HG03196 (cell line): ENCODE measurements at regions not wholly inside any gene's neighbourhood (a gene's known extent, or its start where the extent isn't known, plus 50 kb on each side); places are given as distances from the start of the nearest gene placed in this dataset.

Experiments
- ATAC-seq: cut with Tn5 transposase; IDR thresholded peaks from one replicate; pipeline ENCODE4 v1.9.1; 2021; ENCODE audit not compliant: unreplicated experiment

DNA sequence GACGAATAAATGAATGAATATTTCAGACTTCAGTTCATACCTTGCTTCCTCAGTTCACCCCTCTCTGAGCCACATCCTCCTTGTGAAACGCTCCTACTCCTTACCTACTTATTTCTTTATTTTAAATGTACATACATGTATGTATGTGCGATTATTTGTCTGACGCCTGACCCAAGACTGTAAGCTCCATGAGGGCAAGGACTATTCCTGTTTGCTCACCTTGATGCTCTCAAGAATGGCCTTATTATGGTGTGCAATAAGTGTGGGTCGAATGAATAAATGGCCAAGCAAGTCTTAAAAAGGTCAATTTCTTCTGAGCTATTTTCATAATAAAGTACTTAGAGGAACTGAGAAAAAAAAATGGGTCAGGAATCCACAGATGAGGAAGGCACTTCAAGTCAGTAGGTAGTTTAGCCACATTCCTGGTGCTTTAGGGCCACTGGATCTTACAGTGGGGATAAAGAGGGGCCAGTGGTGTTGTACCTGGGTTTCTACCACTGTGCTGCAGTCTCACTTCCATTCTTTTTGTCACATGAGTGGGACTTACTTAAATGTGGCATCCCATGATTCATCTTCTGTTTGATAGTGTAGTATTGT lies 74.7 kb downstream of the SDC1 start:
- ATAC-seq: no peak

DNA sequence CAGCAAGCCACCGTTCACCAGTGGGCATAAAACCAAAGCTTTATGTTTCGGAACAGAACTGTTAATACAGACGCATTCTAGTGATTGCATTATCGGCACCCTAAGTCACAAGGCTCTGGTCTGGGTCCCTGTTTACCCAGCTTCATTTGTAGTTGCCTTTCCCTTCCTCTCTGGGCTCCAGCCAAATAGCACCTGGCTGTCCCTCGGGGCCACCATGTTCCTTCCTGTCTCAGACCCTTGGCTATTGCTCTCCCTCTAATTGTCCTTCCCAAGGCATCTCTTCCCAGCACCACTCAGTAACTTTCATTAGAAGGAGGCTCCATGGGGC lies 75.3 kb downstream of the SDC1 start:
- ATAC-seq: no peak

DNA sequence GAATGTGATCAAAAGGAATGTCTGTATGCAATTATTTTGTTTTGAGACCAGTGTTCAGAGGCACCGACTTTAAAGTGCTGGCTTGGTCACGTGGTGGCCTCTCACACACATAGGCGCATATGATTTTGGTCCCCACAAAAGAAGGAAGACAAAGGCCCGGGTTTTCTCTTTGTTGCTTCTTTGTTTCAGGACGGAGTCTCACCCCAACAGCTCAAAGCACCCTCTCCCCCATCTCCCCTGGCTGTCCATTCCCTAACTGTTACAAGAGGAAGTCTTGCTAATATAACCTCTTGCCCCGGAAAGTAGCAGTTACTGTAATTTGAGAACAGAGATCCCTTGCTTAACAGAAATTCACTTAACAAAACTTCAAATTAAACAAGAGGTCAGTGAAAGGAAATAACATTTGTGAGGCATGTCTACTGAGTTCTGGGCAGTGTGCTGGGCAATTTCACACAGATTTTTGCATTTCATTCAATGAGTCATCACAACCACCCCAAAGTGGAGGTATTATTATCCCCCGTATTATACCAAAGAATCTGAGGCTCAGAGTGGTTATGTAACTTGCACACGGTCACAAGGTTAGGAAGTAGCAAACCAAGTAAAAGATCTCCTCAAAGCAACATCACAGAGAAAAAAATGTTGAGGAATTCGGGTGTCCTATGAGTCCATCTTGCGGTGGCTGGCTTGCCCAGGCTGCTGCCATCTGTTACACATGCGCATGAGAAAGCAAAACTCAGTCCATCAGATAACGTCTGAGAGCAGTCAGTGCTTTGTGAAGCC lies 75.8 kb downstream of the SDC1 start:
- no peak for ATAC-seq

DNA sequence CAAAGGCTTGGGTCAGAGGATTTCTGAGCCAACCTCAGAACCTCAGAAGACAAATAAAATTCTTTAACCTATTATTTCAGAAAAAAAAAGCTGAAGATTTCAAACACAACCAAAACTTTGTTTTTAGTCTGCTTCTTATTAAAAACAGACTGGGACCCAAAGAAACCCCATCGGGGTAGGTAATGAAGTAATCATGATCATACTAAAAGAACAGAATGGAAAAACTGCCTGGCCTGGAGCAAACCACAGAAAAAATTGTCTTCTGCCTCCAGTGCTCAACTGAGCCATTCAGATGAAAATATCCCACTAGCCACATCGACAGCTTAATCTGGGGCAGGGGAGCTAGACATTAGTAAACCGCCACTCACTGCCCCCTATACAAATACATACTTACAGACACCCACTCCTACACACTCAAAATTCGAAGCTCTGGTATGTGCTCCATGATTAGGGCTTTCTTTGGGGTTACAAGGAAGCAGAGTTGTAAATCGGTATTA lies 76.5 kb downstream of the SDC1 start:
- no peak for ATAC-seq

DNA sequence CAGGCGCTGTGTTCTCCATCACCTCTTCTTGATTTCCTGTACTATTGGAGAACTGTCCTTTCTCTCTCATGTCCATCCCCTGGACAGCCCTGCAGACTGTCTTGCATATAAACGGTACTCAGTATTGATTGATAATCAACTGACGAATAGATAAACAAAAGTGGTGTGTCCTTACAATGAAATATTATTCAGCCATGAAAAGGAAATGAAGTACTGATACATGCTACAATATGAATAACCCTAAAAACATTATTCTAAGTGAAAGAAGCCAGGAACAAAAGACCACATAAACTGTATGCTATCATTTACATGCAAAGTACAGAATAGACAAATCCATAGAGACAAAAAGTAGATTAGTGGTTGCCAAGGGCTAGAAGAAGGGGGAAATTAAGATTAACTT lies 77.6 kb downstream of the SDC1 start:
- ATAC-seq: no peak

DNA sequence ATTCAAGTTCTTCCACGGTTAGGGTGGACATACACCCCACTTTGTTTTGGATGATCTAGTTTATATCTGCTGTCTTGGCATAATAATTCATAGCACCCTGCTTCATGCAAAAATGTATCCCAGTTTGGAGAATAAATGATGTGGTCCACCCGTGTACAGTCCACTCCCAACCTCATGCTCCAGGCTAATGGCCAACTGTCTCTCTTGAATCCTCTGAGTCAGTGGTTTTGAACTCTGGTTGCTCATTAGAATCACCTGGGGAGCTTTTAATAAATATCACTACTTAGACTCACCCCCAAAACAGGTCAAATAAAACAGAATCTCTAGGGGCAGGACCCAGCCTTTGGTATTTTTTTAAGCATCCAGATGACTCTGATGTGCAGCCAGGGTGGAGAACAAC lies 78.5 kb downstream of the SDC1 start:
- no peak for ATAC-seq

DNA sequence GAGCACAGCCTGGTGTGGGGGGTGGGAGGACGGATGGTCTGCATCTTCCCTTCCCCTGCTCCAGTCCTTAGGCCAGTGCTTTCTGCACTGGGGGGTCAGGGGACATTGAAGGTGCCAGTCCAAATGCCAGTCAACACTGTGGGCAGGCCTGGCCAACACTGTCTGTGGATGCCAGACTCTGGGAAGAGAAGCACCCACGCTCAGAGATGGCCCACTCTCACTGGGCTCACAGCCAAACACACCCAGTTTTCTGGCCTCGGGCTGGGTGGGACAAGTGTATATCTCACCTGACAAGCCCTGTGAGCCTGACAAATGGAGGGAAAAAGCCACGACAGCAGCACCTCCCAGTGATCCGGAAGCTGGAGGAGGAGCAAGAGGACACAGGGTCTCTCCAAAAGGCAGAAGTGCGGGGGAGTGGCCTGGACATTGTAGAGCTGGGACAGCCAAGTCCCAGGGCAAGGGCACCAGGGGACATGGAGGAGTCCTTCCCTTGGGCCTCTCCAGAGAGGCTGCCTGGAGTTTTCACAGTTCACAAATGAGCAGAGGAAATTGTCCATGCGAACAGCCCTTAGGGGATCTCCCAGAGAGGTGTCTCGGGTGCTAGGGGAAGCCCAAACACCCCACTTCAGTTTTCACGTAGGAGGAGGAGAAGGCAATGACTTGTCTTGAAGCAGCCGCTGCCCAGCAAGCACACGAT lies 79.3 kb downstream of the SDC1 start:
- ATAC-seq: peak; percentile 73

DNA sequence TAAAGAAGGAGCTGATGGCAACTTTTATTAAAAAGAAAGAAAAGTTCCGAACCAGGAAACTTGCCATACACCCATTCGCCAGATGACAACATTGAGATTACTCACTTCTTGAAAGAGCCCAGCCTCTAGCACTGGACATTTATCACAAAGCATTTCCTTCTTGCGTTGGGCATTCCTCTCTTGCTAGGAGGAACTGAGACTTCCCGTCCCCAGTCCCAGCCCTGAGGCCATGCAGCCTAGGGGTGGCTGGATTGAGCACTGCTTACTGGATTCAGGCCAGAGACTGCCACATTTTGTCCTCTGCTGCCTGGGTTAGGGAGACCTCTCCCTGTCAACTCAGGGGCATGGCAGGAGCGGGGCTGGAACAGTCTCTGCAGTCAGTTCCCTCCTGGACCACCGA lies 80.1 kb downstream of the SDC1 start:
- ATAC-seq: no peak

DNA sequence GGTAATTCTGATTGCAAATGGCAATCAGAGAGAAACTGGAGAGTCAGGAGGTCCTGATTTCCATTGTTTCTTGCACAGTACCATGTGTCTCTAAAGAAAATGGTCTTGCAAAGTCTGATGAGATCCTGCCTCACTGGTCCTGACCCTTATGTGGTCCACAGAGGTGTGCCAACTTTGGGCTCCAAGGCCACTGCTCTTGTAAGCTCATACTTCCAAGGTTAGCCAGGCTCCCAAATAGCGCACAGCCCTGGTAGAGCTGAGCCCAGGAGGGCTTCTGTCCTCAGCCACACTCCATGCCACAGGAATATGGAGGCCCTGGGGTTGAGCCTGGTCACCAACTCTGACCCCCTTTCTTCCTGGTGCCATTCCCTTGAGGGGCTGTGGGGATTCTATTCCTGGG lies 80.7 kb downstream of the SDC1 start:
- ATAC-seq: no peak

DNA sequence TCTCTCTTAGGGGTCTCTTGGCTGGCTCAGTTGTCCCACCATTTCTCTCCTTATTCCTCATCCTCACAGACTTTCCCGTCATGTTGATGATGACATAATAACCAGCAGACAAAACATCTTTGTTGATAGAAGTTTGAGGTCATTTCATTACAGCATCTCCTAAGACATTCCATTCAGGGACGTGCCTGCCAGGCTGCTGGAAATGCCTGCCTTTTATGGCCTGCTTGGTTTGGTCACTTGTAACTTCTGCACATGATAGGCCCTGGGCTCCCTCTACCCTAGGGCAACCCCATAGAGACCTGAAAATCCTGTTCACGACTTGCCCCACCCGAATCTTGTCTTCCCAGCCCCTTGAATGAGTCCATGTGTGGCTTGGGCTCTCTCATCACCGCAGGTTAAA lies 81.7 kb downstream of the SDC1 start:
- ATAC-seq: no peak

DNA sequence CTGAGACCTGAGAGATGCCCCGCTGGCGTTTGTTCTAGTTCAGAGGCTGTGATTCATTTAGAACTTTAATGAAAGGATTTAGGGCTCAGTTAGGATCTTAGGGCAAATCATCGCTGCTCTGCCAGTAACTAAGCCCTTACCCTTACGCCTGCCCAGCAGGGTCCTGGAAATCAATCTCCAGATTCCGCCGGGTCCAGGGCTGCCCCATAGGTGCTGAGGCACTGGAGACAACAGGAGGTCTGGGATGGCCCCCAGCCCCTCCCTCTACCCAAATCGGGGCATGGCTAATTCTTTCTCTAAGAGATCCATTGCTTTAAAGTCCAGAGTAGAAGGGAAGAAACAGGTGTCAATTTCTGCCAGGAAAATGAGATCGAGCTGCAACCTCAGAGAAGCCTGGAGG lies 83.1 kb downstream of the SDC1 start:
- ATAC-seq: no peak

DNA sequence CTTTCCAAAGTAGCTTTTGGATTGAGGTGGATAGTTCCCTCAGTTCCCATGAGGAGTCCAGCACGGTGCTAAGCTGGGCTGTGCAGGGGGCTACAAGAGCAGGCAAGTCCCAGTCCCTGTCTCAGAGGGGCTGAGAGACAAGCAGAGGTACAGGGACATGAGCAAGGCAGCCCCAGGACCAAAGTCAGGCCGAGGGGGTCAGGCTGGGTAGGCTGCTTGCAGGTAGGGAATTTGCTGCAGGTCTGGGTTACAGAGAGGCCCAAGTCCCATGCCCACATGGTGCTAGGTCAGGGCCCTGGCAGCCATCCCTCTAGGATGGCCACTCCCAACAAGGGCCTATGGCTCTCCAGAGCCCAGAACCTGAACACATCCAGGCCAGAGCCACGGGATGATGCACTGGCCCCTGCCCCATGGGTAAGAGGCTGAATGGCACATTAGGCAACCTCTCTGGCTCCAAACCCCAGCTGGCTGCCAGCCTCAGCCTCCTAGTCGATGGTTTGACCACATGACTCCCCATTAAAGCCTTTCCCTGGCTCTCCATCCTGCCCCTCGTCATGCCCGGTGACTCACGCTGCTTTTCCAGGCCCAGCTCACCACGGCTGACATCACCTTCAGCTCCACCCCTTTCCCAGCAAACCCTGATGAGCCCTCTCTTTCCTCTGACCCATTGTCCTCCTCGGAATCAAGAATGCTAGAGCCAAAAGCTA lies 83.7 kb downstream of the SDC1 start:
- no peak for ATAC-seq

DNA sequence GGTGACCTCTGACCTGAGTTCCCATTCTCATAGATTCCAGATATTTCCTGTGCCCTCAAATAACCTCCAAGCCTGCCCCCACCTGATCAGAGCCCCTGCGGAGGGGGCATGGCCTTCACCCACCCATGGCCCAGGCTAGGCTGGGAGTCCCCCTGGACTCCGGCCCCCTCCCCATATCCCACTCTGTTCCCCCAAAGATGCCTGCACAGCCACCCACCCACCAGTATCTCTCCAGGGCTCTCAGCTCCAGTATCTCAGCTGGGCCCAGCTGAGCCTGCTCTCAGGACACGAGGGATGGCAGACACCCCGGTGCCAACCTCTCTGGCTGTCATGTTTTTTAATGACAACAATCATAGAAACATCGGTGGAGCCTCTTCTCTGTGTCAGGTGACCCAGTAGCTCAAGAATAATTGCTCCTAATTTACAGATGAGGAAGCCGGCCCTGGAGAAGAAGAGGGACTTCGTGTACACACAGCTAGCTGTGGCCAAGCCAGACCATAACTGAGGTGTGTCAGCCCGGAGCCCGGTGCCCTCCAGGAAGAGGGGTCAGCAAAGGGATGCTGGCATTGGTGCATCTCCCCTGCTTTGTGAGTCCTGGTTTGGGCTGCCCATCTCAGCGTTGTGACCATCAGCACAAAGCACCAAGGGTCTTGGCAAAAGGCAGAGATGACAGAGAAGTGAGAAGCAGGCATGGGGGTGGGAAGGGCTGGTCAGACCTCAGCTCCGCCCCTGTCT lies 84.4 kb downstream of the SDC1 start:
- ATAC-seq: no peak

DNA sequence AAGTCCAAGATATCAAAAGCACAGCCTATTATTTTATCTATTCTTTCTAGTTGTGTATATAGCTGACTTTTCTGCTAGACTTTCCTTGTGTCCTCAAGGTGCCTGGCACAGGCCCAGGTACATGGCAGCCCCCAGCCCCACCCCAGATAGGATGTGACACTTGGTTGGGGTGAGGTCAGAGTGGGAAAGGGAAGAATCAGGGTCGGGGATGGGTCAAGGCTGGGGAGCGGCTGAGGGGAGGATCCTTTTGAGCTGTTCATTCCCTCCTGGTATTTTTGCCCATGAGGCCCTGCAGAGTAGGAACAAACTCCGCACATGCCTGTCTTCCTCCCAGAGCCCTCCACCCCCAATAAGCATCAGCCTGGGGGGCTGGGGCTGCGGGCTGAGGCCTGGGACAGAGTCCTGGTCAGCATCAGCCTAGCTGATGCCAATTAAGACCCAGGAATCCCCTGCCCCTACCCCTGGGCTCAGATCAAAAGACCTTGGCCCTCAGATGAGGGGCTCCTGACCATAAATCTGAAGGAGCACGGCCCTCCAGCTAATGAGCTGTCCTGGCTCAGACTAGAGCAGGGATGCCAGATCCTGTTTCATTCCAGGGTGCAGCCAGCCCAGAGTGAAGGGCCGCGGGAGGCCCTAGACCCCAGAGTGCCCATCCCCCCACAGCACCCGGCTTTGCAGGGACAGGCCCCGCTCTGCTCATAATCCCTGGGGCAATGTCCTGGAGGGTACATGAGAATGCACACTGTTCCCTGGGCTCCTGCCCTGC lies 85.3 kb downstream of the SDC1 start:
- ATAC-seq: no peak

DNA sequence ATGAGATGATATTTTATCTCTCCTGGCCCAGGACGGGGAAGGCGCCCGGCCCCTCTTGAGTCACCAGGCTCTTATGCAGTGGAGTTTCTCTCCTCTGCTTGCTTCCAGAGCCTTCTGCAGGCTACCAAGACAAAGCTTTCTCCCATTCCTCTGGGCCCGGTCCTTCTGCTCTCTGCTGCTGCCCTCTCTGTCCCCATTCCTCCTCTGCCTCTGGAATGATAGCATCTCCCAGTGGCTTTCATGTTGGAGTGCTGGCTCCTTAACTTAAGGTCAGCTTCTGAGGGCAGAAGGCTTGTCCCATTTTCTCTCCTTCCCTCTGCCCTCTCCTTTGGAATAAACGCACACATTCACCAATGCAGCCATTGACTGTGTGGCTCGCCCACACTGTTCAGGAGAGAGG lies 86.2 kb downstream of the SDC1 start:
- ATAC-seq: no peak

DNA sequence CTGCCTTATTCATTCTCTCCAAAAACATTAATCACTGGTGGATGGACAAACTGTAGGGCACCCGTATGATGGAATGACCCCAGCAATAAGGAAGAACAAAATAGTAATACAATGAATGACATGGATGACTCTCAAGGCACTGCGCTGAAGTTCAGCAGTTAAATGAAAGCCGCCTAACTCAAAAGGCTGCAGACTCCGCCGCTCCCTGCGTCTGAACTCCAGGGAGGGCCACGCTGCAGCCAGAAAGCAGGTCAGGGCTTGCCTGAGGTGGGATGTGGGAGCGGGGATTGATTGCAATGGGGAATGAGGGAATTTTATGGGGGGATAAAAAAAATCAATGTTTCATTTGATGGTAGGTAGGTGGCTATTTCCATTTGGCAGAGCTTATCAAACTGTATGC lies 86.5 kb upstream of the LAPTM4A start:
- no peak for ATAC-seq

DNA sequence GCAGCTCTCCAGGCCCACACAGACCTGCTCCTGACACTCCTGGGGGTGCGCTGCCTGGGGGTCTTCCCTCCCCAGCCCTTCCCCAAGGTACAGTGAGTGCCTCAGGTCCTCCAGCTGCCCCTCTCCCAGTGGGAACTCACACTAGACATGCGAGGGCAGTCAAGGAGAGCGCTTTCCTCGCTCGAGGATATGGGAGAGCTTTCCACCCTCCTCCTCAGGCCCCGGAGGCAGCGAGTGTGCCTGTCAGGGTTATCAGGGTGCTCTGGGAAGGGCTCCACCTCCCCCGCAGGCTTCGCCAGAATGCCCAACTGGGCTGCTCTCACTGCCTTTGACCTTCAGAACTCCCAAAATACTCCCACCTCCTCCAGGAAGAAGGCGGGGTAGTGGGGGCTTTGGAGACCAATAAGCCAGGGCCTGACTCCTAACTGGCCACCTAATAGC lies 85.7 kb upstream of the LAPTM4A start:
- no peak for ATAC-seq

DNA sequence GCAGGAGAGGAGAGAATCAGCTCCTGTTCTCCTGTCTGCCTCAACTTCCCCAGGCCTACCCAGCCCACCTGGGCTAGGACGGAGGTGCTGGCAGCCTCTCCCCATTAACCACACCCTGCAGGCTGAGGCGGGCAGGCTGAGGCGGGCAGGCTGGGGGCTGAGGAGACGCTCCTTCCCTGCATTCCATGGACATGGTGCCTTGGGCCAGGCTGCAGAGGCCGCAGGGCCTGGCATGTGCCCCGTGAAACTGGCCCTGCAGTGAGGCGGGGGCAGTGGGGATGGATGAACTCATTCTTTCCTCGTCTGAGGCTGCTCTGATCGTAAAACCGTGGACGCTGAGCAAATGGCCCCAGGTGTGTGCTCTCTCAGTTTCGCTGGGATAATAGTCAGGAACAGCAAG lies 84.7 kb upstream of the LAPTM4A start:
- ATAC-seq: no peak

DNA sequence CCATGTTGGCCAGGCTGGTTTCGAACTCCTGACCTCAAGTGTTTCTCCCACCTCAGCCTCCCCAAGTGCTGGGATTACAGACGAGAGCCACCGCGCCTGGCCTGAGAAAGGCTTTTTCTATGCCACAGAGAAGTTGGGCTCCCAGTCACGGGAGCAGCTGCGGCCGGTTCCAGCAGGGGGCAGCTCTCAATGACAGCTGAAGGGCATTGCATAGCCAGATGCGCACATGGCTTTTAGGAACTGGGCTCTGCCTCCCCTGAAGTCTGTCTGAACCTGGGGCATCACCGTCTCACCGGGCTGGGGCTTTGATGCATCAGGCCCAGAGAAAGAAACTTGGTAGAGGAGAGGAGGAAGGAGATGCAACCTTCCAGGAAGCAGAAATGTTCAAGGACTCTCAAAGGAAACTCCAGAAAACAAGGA lies 84.2 kb upstream of the LAPTM4A start:
- ATAC-seq: no peak

DNA sequence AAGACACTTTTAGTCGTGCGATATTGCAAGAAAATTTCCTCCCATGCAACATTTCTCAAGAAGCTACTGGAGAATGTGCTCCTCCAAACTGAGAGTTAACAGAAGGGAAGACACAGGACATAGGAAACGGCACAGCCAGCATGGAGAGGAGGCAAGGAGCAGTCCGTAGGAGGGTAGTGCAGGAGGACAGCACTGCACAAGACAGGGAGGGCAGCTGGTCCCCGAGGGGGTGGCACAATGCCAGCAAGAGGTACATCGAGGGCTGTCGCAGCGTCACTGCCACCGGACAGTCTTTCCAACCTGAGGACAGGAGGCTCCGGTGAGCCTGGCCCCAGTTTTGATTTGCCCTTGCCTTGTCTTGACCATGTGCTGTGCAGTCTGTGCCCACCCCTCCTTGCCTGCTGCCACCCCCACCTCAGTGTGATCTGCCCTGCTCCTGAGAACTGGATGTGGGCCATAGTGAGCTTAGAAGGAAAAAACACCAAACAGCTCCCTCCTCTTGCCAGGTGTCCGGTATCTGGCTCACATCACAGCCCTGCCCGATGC lies 81.6 kb upstream of the LAPTM4A start:
- no peak for ATAC-seq
